SKM-1 treated with dmso at 0.1 percent for 144 hours (cell line): ENCODE measurements at regions not wholly inside any gene's neighbourhood (a gene's known extent, or its start where the extent isn't known, plus 50 kb on each side); places are given as distances from the start of the nearest gene placed in this dataset.

Experiments
- DNase-seq: peaks from one replicate; lab custom pipeline; 2025; ENCODE audit not compliant: unreplicated experiment; lab: John Stamatoyannopoulos, UW

GRCh38 chr5:8048920-8049319 is 180.0 kb downstream of the MTRR start:
- no peak for DNase-seq

GRCh38 chr5:8050616-8051175 is 181.7 kb downstream of the MTRR start:
- DNase-seq: no peak

GRCh38 chr5:8053270-8053669 is 184.3 kb downstream of the MTRR start:
- DNase-seq: no peak

- no peak for DNase-seq
Measured at GRCh38 chr5:8057769-8058168, 188.8 kb downstream of the MTRR start.

DNA sequence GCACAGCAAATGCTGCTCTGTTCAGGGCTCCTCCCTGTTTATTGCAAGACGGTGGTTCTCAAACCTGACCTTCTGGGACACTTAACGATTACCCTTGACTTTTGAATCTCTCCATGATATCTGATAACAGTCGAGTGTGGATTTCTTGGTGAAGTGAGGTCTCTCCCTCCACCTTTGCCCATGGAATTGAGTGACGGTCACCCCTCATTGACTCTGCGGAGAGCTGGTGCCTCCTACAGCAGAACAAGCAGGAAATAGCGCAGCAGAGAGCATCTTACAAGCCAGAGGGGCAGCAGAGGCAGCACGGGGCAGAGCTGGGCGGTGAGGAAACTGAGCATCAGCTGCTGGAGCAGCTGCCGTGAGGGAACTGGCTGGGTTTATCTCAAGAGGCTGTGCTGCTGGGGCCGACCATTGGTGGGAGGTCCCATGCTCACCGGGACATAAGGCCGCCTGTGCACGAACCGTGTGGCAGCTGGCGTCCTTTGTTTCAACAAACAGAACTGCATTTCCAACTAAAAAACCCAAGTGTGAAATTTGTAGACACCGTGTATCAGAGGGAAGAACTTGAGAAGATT is 189.8 kb downstream of the MTRR start:
- DNase-seq: no peak

- no peak for DNase-seq
Measured at GRCh38 chr5:8059337-8059736, 190.4 kb downstream of the MTRR start.

GRCh38 chr5:8060235-8060952 is 191.4 kb downstream of the MTRR start:
- DNase-seq: no peak

DNA sequence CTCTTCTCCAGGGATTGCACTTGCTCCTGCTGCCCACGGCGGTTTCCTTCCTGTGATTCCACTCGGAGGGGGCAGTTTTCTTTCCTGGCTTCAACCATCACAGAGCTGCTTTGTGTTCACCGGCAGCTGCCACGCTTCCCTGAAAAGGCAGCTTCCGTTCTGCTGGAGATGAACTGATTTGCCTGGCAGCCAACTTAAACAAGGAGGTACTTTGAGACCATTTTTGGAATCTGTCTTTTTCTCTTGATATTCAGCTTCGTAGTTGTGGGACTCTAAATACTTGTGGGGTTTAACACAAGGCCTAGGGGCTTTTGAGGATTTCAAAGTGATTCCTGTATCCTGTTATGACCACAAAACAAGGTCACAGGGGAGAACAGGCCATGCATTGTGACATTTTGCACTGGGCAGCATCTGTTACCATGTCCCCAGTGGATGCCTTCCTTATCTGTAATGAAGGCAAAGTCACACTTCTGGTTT is 192.0 kb downstream of the MTRR start:
- DNase-seq: no peak

- DNase-seq: no peak
Measured at GRCh38 chr5:8062521-8062920, 193.6 kb downstream of the MTRR start.

DNA sequence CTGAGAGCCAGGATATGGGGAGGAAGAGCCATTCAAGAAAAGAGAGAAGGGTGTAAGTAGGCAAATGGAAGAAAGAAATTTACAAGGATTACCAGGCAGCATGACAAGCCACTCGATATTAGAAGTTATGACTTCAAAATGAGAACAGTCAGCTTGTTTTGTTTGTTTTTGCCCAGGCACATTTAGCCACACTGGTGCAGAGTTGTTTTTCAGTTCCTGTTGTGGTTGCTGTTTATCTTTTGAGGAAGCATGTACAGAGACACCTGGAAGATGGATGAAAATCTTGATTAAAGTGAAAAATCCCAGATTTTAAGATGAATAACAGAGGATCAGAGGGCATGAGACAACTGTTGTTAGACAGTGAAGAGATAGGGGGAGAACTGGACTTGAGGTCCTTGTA is 199.1 kb downstream of the MTRR start:
- no peak for DNase-seq

- DNase-seq: no peak
Measured at GRCh38 chr5:8070138-8070537, 201.2 kb downstream of the MTRR start.

GRCh38 chr5:8079056-8079455 is 210.1 kb downstream of the MTRR start:
- no peak for DNase-seq

- DNase-seq: no peak
Measured at GRCh38 chr5:8081179-8081578, 212.2 kb downstream of the MTRR start.

GRCh38 chr5:8093669-8094068 is 224.7 kb downstream of the MTRR start:
- no peak for DNase-seq

GRCh38 chr5:8094304-8094703 is 225.4 kb downstream of the MTRR start:
- no peak for DNase-seq

- DNase-seq: no peak
Measured at GRCh38 chr5:8097146-8097545, 228.2 kb downstream of the MTRR start.

GRCh38 chr5:8098081-8098480 is 229.1 kb downstream of the MTRR start:
- no peak for DNase-seq

GRCh38 chr5:8102714-8103113 is 233.8 kb downstream of the MTRR start:
- DNase-seq: no peak

- no peak for DNase-seq
Measured at GRCh38 chr5:8114597-8115266, 245.8 kb downstream of the MTRR start.

DNA sequence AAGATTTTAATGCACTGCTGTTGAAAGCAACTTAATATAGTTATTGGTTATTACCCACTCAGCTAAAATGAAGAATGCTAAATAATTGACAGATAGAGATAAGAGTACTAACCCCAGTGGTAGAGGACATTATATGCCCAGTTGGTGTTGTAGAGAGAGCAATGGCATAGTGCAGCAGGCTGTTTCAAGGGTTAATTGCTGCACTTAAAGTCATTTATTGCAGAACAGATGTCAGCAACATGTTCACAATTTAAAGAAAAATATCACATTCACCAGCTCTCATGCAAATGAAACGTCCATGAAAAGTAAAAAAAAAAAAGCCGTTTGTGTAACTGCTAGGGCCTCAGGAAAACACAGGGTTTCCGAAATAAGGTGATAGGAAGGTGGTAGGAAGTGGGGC is 254.6 kb downstream of the MTRR start:
- DNase-seq: no peak

- DNase-seq: no peak
Measured at GRCh38 chr5:8134609-8135008, 265.7 kb downstream of the MTRR start.

- DNase-seq: no peak
Measured at GRCh38 chr5:8135742-8136141, 266.8 kb downstream of the MTRR start.
